RWPE2 (cell line): ENCODE measurements at regions not wholly inside any gene's neighbourhood (a gene's known extent, or its start where the extent isn't known, plus 50 kb on each side); places are given as distances from the start of the nearest gene placed in this dataset.
"Not testable (repeated sequence)": the region's sequence is repeated elsewhere in the genome, so short reads cannot be mapped to it uniquely, and the experiment has no call there.

Experiments
- ATAC-seq: fragments of 200-7000 bp; cut with Tn5 transposase; 3 replicates; pipeline ENCODE4 v1.9.1; 2021; ENCODE audit warnings: low read depth
- DNase-seq: peaks from one replicate; pipeline ENCODE4 v3.0.0-alpha.2; 2020; ENCODE audit warnings: low spot score
- H3K27ac ChIP-seq: fragments of 450-650 bp; 2 replicates; pipeline ENCODE4 v1.5.1; 2017; ENCODE audit warnings: mild to moderate bottlenecking; ENCODE audit not compliant: poor library complexity, severe bottlenecking
- H3K27me3 ChIP-seq: fragments of 250-450 bp; sonication (Bioruptor Pico); 2 replicates; pipeline ENCODE4 v1.5.1; 2021; ENCODE audit warnings: mild to moderate bottlenecking, moderate library complexity; ENCODE audit not compliant: insufficient read depth, poor library complexity, severe bottlenecking
- H3K36me3 ChIP-seq: fragments of 250-450 bp; sonication (Bioruptor Pico); 2 replicates; pipeline ENCODE4 v1.5.1; 2020; ENCODE audit warnings: low read depth, mild to moderate bottlenecking, moderate library complexity
- H3K4me1 ChIP-seq: fragments of 250-450 bp; sonication (Bioruptor Pico); 2 replicates; pipeline ENCODE4 v1.5.1; 2021; ENCODE audit warnings: mild to moderate bottlenecking, moderate library complexity; ENCODE audit not compliant: insufficient read depth, poor library complexity, severe bottlenecking
- H3K4me3 ChIP-seq: fragments of 250-450 bp; sonication (Bioruptor Pico); 2 replicates; pipeline ENCODE4 v1.5.1; 2021; ENCODE audit warnings: mild to moderate bottlenecking, moderate library complexity; ENCODE audit not compliant: severe bottlenecking
- H3K9me3 ChIP-seq: fragments of 250-450 bp; sonication (Bioruptor Pico); 2 replicates; pipeline ENCODE4 v1.5.1; 2021; ENCODE audit warnings: mild to moderate bottlenecking, moderate library complexity; ENCODE audit not compliant: severe bottlenecking
- CTCF ChIP-seq: fragments of 450-650 bp; IDR thresholded peaks from one replicate; pipeline ENCODE4 v1.5.1; 2017; ENCODE audit warnings: mild to moderate bottlenecking, moderate library complexity; ENCODE audit not compliant: poor library complexity, severe bottlenecking

DNA sequence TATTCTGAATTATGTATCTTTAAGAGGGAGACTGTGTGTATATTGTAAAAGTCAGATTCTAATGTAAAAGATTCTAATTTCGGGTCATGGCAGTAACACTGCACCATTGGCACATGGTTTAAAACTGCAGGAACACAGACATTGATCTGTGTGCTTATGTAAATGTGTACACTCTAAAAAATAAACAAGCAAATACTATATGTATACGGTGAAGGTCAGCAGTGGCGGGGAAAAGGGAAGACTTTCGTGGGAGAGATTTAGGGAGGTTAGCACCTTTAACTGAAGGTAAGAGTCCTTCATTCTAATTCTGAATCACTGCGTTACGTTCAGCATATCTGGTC is 157.8 kb upstream of the FAM20A start:
- Histone ChIP-seq H3K4me3 (no peak overlapping the region), H3K9me3 (no peaks in the 10 kb centered on the region), H3K4me1 (peaks cover 6% of the 10 kb centered on the region), H3K36me3 (no peaks in the 10 kb centered on the region), H3K27me3 (no peaks in the 10 kb centered on the region), H3K27ac (peak overlapping the region; percentile 75)
- TF ChIP-seq CTCF = no peak
- DNase-seq = no peak
- ATAC-seq = no peak

- H3K4me3 ChIP-seq, H3K27me3 ChIP-seq, H3K9me3 ChIP-seq, H3K36me3 ChIP-seq, ATAC-seq, H3K4me1 ChIP-seq, H3K27ac ChIP-seq, DNase-seq: not testable (repeated sequence)
Measured at GRCh38 chr17:68757866-68758757, 156.9 kb upstream of the FAM20A start.

- Histone ChIP-seq H3K4me3 (no peak overlapping the region), H3K36me3 (no peaks in the 10 kb centered on the region), H3K27ac (no peak overlapping the region), H3K9me3 (no peaks in the 10 kb centered on the region), H3K27me3 (no peaks in the 10 kb centered on the region), H3K4me1 (peaks cover 3% of the 10 kb centered on the region)
- TF ChIP-seq CTCF = no peak
- ATAC-seq (no peak), DNase-seq (no peak)
Measured at GRCh38 chr17:68753985-68754769, 153.0 kb upstream of the FAM20A start.

DNA sequence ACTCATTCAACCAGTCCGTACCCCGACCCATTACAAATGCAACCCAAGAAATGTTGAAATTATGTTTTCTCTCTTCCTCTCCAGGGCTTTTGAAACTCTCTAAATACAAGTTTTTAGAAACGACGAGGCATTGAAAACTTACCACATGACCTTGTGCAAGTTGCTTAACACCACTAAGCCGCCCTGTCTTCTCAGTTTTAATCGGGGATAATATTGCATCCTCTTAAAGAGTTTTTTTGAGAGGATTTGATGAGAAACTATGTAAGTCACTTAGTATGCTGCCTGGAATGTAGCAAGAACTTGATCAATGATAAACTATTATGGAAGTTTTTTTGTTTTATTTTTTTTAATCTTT is 149.0 kb upstream of the FAM20A start:
- DNase-seq (no peak), ATAC-seq (no peak)
- Histone ChIP-seq H3K9me3 (no peaks in the 10 kb centered on the region), H3K27ac (no peak overlapping the region), H3K27me3 (no peaks in the 10 kb centered on the region), H3K4me1 (no peaks in the 10 kb centered on the region), H3K36me3 (no peaks in the 10 kb centered on the region), H3K4me3 (no peak overlapping the region)
- no peak for TF ChIP-seq CTCF

DNA sequence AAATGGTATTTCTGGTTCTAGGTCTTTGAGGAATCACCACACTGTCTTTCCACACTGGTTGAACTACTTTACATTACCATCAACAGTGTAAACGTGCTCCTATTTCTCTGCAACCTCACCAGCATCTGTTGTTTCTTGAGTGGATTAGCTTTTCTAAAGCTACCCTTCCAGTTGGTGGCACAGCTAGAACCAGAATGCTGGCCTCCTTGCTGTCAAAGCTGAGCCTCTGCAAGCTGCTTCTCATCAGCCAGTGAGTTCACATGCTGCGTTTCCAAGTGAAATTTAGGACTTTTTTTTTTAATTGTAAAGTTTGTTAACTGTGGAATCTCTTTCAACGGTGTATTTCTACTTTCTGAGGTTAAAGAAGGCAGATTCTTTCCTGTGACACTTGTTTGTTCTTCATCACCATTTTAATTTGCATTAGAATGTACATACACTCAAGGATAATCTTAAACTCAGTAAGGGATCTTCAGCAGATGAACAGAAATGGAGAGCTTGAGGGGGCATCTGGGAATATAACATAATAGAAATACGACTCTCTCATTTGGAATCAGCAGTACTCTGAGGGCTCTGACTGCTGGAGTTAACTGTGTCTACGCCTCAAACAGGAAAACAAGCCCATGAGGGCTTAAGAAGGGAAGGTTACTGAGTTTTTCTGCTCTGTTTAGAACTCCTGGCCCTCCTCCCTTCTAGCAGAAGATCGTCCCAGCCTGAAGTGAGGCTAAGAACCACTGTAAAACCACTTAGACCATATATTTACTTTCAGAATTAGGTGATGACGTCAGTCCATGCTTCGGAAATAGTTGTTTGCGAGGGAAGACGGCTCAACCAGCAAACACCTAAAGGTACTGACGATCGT is 148.4 kb upstream of the FAM20A start:
- Histone ChIP-seq H3K4me3 (no peak overlapping the region), H3K9me3 (no peaks in the 10 kb centered on the region), H3K27ac (no peak overlapping the region), H3K27me3 (no peaks in the 10 kb centered on the region), H3K4me1 (no peaks in the 10 kb centered on the region), H3K36me3 (no peaks in the 10 kb centered on the region)
- no peak for DNase-seq
- TF ChIP-seq CTCF = no peak
- no peak for ATAC-seq
